ENCODE measurements at regions not wholly inside any gene's neighbourhood (a gene's known extent, or its start where the extent isn't known, plus 50 kb on each side); places are given as distances from the start of the nearest gene placed in this dataset.

DNA sequence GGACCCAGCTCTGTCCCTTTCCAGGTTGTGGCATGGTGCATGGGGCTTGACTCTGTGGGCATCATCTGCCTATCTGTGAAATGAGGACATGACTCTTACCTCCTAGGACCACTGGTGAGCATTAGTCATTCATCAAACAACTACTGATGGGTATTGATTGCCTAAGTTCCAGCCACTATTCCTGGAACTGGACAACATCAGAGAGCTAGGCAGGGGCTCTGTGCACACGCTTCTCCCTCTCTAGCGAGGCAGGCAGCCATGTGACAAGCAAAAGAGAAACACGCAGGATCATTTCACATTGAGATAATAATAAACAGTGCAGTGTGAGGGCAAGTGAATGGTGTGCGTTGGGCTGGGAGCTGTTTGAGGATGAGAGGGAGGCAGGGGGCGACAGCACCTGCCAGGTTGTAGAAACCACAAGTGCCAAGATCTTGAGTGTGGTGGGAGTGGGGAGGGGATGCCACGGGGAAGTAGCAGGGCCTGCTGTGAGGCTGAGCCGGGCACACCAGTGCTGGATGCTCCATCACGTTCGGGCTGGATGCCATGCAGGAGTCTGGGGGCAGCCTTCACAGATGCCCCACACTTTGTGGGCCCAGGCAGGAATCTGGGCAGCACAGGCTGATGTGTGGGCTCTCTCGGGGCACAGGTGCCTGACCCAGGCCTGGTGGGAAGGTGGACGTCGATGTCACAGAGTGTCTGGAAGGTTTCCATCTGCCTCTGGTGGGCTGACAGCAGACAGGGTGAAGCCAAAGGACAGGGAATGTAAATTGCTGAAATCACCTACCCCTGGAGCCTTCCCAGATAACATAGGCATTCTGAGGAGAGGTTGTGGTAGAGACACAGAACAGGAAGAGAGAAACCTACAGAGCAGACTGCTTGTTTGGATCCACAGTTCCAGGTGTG lies 405.5 kb downstream of the RPS24 start:
- no peaks in the 10 kb centered on the region for H3K9me3 Mint-ChIP-seq (ENCODE audit: insufficient read depth)
- Histone ChIP-seq H3K9ac (ENCODE audit: low read length) (no peak overlapping the region), H2AFZ (ENCODE audit: insufficient read depth, low read depth, low read length, poor library complexity, severe bottlenecking) (no peak overlapping the region), H3K27ac (ENCODE audit: low read length in 2 of 2) (no peak overlapping the region), H3K79me2 (ENCODE audit: control insufficient read depth, insufficient read depth, low read length) (no peaks in the 10 kb centered on the region), H3K4me3 (ENCODE audit: control extremely low read depth in 1 of 5, extremely low read depth in 1 of 5, insufficient read depth in 1 of 5, low read depth in 2 of 5, low read length in 4 of 5) (no peak overlapping the region), H4K20me1 (ENCODE audit: control insufficient read depth, insufficient read depth, low read length, poor library complexity, severe bottlenecking) (no peaks in the 10 kb centered on the region), H3K27me3 (replicated peaks in 1 of 4; ENCODE audit: control extremely low read depth in 1 of 4, control insufficient read depth in 3 of 4, insufficient read depth in 4 of 4, low read length in 3 of 4) (no peaks in the 10 kb centered on the region), H3K36me3 (replicated peaks in 1 of 2; ENCODE audit: control extremely low read depth in 1 of 2, control insufficient read depth in 1 of 2, extremely low read depth in 1 of 2, insufficient read depth in 2 of 2, low read length in 1 of 2) (no peaks in the 10 kb centered on the region), H3K4me1 (ENCODE audit: control insufficient read depth in 2 of 2, insufficient read depth in 2 of 2, low read length in 2 of 2) (no peaks in the 10 kb centered on the region), H3K9me3 (ENCODE audit: control extremely low read depth in 1 of 3, control insufficient read depth in 2 of 3, insufficient read depth in 1 of 3, low read length in 2 of 3) (no peaks in the 10 kb centered on the region), H3K4me2 (replicated peaks; ENCODE audit: low read depth, low read length, poor library complexity, severe bottlenecking) (no peak overlapping the region)
- intact Hi-C loops (cut with micrococcal nuclease): no loop called here
- ChIA-PET CTCF (interaction anchor here (2.2 kb wide), 1 partner anchor 392 kb away, joined by 10 read pairs; no protein-coding TSS in a partner anchor), POLR2A (no interaction called here)
- WGBS (ENCODE audit: insufficient coverage): 80% methylated on average over 11 of the region's 12 CpGs
- peaks cover 14% of the 10 kb centered on the region for H3K27me3 Mint-ChIP-seq
- no peak overlapping the region for H3K27ac Mint-ChIP-seq
- DNase-seq (no peak), ATAC-seq (ENCODE audit: low read depth) (no peak)
- no peak overlapping the region for H3K4me3 Mint-ChIP-seq
- no peaks in the 10 kb centered on the region for H3K4me1 Mint-ChIP-seq
- TF ChIP-seq, protein P1, sequence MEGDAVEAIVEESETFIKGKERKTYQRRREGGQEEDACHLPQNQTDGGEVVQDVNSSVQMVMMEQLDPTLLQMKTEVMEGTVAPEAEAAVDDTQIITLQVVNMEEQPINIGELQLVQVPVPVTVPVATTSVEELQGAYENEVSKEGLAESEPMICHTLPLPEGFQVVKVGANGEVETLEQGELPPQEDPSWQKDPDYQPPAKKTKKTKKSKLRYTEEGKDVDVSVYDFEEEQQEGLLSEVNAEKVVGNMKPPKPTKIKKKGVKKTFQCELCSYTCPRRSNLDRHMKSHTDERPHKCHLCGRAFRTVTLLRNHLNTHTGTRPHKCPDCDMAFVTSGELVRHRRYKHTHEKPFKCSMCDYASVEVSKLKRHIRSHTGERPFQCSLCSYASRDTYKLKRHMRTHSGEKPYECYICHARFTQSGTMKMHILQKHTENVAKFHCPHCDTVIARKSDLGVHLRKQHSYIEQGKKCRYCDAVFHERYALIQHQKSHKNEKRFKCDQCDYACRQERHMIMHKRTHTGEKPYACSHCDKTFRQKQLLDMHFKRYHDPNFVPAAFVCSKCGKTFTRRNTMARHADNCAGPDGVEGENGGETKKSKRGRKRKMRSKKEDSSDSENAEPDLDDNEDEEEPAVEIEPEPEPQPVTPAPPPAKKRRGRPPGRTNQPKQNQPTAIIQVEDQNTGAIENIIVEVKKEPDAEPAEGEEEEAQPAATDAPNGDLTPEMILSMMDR (IDR thresholded peaks at IDR 0.05): no peak
- no peak for TF ChIP-seq EZH2 (IDR thresholded peaks at IDR 0.05; ENCODE audit: borderline replicate concordance, insufficient read depth, low read depth, low read length, poor library complexity, severe bottlenecking)

DNA sequence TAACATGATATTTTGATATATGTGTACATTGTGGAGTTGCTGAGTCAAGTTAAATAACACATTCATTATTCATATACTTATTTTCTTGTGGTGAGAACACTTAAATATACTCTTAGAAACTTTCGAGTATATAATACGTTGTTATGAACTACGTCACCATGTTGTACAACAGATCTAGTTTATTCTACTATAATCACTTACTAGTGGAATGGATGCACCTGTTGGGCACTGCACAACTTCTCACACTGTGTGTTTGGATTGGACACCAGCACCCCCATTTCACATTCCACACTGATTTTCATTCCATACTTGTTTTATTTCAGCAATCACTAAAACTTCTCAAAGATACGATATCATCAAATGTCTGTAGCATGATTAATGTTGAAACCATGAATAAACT lies 407.3 kb downstream of the RPS24 start:
- Histone ChIP-seq H3K4me2 (replicated peaks; ENCODE audit: low read depth, low read length, poor library complexity, severe bottlenecking) (no peak overlapping the region), H3K27ac (ENCODE audit: low read length in 2 of 2) (no peak overlapping the region), H3K79me2 (ENCODE audit: control insufficient read depth, insufficient read depth, low read length) (no peaks in the 10 kb centered on the region), H3K4me1 (ENCODE audit: control insufficient read depth in 2 of 2, insufficient read depth in 2 of 2, low read length in 2 of 2) (no peaks in the 10 kb centered on the region), H3K36me3 (replicated peaks in 1 of 2; ENCODE audit: control extremely low read depth in 1 of 2, control insufficient read depth in 1 of 2, extremely low read depth in 1 of 2, insufficient read depth in 2 of 2, low read length in 1 of 2) (no peaks in the 10 kb centered on the region), H3K9ac (ENCODE audit: low read length) (no peak overlapping the region), H3K9me3 (ENCODE audit: control extremely low read depth in 1 of 3, control insufficient read depth in 2 of 3, insufficient read depth in 1 of 3, low read length in 2 of 3) (no peaks in the 10 kb centered on the region), H4K20me1 (ENCODE audit: control insufficient read depth, insufficient read depth, low read length, poor library complexity, severe bottlenecking) (no peaks in the 10 kb centered on the region), H3K27me3 (replicated peaks in 1 of 4; ENCODE audit: control extremely low read depth in 1 of 4, control insufficient read depth in 3 of 4, insufficient read depth in 4 of 4, low read length in 3 of 4) (no peaks in the 10 kb centered on the region), H2AFZ (ENCODE audit: insufficient read depth, low read depth, low read length, poor library complexity, severe bottlenecking) (no peak overlapping the region), H3K4me3 (ENCODE audit: control extremely low read depth in 1 of 5, extremely low read depth in 1 of 5, insufficient read depth in 1 of 5, low read depth in 2 of 5, low read length in 4 of 5) (no peak overlapping the region)
- no peaks in the 10 kb centered on the region for H3K9me3 Mint-ChIP-seq (ENCODE audit: insufficient read depth)
- POLR2A ChIA-PET: no interaction called here
- WGBS (ENCODE audit: insufficient coverage): no CpG with 5 or more reads among the region's 4 CpGs
- no peak overlapping the region for H3K27ac Mint-ChIP-seq
- CTCF ChIA-PET: interaction anchor here (0.7 kb wide), 1 partner anchor 52 kb away, joined by 3 read pairs; no protein-coding TSS in a partner anchor
- DNase-seq: no peak
- no peak for ATAC-seq (ENCODE audit: low read depth)
- no peak overlapping the region for H3K4me3 Mint-ChIP-seq
- intact Hi-C loops (cut with micrococcal nuclease): no loop called here
- H3K27me3 Mint-ChIP-seq: peaks cover 17% of the 10 kb centered on the region
- H3K4me1 Mint-ChIP-seq: no peaks in the 10 kb centered on the region
- no peak for TF ChIP-seq EZH2 (IDR thresholded peaks at IDR 0.05; ENCODE audit: borderline replicate concordance, insufficient read depth, low read depth, low read length, poor library complexity, severe bottlenecking)
- TF ChIP-seq, protein P1 (IDR thresholded peaks at IDR 0.05): no peak
